Liver (tissue), 3 donors: ENCODE measurements at regions not wholly inside any gene's neighbourhood (a gene's known extent, or its start where the extent isn't known, plus 50 kb on each side); places are given as distances from the start of the nearest gene placed in this dataset.

Experiments used
- EGR1 ChIP-seq, 2 donors: IDR thresholded peaks; 2 replicates each; pipeline ENCODE4 v1.6.1; 2016 to 2018; ENCODE audit warnings: antibody characterized with exemption in 2 of 2, low read depth in 2 of 2
- FOXA1 ChIP-seq: IDR thresholded peaks from 2 replicates; pipeline ENCODE4 v1.6.1; 2016; ENCODE audit warnings: antibody characterized with exemption
- FOXA2 ChIP-seq: IDR thresholded peaks from 2 replicates; pipeline ENCODE4 v1.6.1; 2016; ENCODE audit warnings: antibody characterized with exemption
- GABPA ChIP-seq, 2 donors: IDR thresholded peaks in 1 of 2; conservative IDR thresholded peaks in 1 of 2; 2 replicates each; pipeline ENCODE4 v1.6.1; 2016; ENCODE audit warnings: antibody characterized with exemption in 2 of 2, mild to moderate bottlenecking in 1 of 2, moderate library complexity in 1 of 2
- RAD21 ChIP-seq, 2 donors: IDR thresholded peaks; 2 replicates each; pipeline ENCODE4 v1.6.1; 2016; ENCODE audit warnings: antibody characterized with exemption in 2 of 2, mild to moderate bottlenecking in 2 of 2
- RXRA ChIP-seq, 2 donors: IDR thresholded peaks; 2 replicates each; pipeline ENCODE4 v1.6.1; 2017 to 2018; ENCODE audit warnings: antibody characterized with exemption in 2 of 2, mild to moderate bottlenecking in 1 of 2
- SP1 ChIP-seq: IDR thresholded peaks from 2 replicates; pipeline ENCODE4 v1.6.1; 2018; ENCODE audit warnings: antibody characterized with exemption, mild to moderate bottlenecking
- TAF1 ChIP-seq: conservative IDR thresholded peaks from 2 replicates; pipeline ENCODE4 v1.6.1; 2016; ENCODE audit warnings: antibody characterized with exemption, mild to moderate bottlenecking
- YY1 ChIP-seq: IDR thresholded peaks from 2 replicates; pipeline ENCODE4 v1.6.1; 2016; ENCODE audit warnings: antibody characterized with exemption, mild to moderate bottlenecking
- TF ChIP-seq, protein P1 (sequence below): fragments of 150-350 bp; IDR thresholded peaks from 2 replicates; pipeline ENCODE4 v1.5.1; 2017; ENCODE audit warnings: improper control_type of control experiment, low read depth, low read length; ENCODE audit not compliant: missing input control
- TF ChIP-seq, protein P2 (sequence below): IDR thresholded peaks from 2 replicates; pipeline ENCODE4 v1.6.1; 2016; ENCODE audit warnings: antibody characterized with exemption
- TF ChIP-seq, protein P3 (sequence below): IDR thresholded peaks from 2 replicates; pipeline ENCODE4 v1.6.1; 2016; ENCODE audit warnings: antibody characterized with exemption
- donor health status: healthy.
- donor health status: healthy.

DNA sequence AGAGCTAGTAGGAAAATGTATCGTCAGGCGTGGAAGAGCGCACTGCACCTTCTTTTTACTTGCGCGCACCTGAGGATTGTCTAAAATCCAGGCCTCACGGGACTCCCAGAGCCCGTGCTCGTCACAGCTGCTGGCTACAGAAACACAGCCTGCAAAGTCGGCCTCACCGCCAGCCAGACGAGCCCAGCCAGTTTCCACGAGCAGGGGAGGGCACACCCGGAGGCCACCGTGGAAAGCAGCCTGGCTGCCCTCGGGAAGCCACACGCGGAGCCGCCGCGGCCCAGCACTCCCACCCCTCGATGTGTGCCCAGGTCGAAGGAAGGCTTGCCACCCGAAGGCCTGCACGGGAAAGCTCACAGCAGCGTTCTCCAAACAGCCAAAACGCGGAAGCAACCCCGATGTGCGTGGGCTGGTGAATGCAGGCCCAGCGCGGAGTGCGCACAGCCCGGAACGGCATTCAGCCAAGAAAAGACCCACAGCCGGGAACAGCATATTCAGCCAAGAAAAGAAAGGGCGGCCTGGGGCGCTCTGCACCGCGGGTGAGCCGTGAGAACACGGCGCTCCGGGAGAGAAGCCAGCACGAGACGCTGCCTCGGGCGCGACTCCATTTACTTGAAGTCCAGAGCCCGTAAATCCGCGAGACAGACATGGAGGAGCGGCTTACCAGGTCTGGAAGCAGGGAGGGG is 53.9 kb upstream of the SALL3 start:
- TF ChIP-seq, protein P1, sequence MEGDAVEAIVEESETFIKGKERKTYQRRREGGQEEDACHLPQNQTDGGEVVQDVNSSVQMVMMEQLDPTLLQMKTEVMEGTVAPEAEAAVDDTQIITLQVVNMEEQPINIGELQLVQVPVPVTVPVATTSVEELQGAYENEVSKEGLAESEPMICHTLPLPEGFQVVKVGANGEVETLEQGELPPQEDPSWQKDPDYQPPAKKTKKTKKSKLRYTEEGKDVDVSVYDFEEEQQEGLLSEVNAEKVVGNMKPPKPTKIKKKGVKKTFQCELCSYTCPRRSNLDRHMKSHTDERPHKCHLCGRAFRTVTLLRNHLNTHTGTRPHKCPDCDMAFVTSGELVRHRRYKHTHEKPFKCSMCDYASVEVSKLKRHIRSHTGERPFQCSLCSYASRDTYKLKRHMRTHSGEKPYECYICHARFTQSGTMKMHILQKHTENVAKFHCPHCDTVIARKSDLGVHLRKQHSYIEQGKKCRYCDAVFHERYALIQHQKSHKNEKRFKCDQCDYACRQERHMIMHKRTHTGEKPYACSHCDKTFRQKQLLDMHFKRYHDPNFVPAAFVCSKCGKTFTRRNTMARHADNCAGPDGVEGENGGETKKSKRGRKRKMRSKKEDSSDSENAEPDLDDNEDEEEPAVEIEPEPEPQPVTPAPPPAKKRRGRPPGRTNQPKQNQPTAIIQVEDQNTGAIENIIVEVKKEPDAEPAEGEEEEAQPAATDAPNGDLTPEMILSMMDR, result no peak
- TF ChIP-seq YY1, result no peak
- TF ChIP-seq FOXA2, result no peak
- TF ChIP-seq TAF1, result no peak
- TF ChIP-seq, protein P2, sequence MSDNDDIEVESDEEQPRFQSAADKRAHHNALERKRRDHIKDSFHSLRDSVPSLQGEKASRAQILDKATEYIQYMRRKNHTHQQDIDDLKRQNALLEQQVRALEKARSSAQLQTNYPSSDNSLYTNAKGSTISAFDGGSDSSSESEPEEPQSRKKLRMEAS, result no peak
- TF ChIP-seq RXRA (IDR thresholded peaks at IDR 0.05), result no peak
- no peak for TF ChIP-seq GABPA (IDR thresholded peaks at IDR 0.05 in 1 of 2, conservative IDR thresholded peaks at IDR 0.05 in 1 of 2)
- TF ChIP-seq, protein P3, sequence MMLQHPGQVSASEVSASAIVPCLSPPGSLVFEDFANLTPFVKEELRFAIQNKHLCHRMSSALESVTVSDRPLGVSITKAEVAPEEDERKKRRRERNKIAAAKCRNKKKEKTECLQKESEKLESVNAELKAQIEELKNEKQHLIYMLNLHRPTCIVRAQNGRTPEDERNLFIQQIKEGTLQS, result no peak
- TF ChIP-seq RAD21 (IDR thresholded peaks at IDR 0.05), result no peak
- TF ChIP-seq SP1, result no peak
- TF ChIP-seq EGR1 (IDR thresholded peaks at IDR 0.05; ENCODE audit: low read depth in 2 of 2), result no peak
- no peak for TF ChIP-seq FOXA1
